Large intestine (tissue), 3 donors: ENCODE measurements at regions not wholly inside any gene's neighbourhood (a gene's known extent, or its start where the extent isn't known, plus 50 kb on each side); places are given as distances from the start of the nearest gene placed in this dataset.

Experiments
- DNase-seq, 2 donors: peaks; one replicate each; pipeline versions ENCODE4 v3.0.0 to v3.0.0-alpha.2; 2013
- H3K27ac ChIP-seq: one replicate; pipeline ENCODE4 v1.5.1; 2013; ENCODE audit warnings: low read length
- H3K27me3 ChIP-seq: 2 replicates; pipeline ENCODE4 v1.6.1; 2013; ENCODE audit warnings: low read length; ENCODE audit not compliant: control insufficient read depth, insufficient read depth
- H3K36me3 ChIP-seq: 2 replicates; pipeline ENCODE4 v1.6.1; 2013; ENCODE audit warnings: low read length; ENCODE audit not compliant: control insufficient read depth, insufficient read depth
- H3K4me1 ChIP-seq: one replicate; pipeline ENCODE4 v1.6.1; 2013; ENCODE audit warnings: low read length; ENCODE audit not compliant: control insufficient read depth, insufficient read depth
- H3K4me3 ChIP-seq: one replicate; pipeline ENCODE4 v1.5.1; 2013; ENCODE audit warnings: low read length
- H3K9me3 ChIP-seq: one replicate; pipeline ENCODE4 v1.6.1; 2013; ENCODE audit warnings: mild to moderate bottlenecking, low read depth, low read length, moderate library complexity; ENCODE audit not compliant: control insufficient read depth
- WGBS: methylation state at CpG from one replicate; pipeline ENCODE4 v1.1.5; 2013; ENCODE audit warnings: low lambda C conversion rate; ENCODE audit not compliant: insufficient coverage; 5-methylcytosine and 5-hydroxymethylcytosine counted together

DNA sequence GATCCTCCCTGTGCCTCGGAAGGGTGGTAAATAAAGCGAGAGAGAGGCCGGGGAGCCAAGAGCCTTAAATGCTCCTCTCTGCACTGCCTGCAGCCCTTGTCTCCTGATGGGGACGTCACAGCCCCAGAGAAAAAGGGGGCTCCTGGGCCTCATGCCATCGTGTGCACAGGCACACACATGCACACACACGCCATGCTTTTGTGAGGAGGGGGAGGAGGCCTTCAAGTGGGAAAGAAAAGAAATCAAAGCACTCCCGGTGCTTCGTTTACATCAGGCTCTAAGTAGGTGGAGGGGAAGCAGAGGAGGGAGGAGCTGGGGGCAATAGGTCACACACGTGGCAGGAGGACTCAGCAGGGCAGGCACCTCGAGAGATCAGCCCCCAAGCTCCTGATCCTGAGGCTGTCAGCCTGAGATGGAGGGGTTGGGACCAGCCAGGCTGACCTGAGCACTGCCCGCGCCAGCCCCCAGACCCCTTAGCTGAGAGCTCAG lies 68.2 kb upstream of the NECTIN1 start:
- Histone ChIP-seq H3K4me3 (no peak overlapping the region), H3K27ac (no peak overlapping the region), H3K36me3 (no peaks in the 10 kb centered on the region), H3K27me3 (no peaks in the 10 kb centered on the region), H3K9me3 (no peaks in the 10 kb centered on the region), H3K4me1 (no peaks in the 10 kb centered on the region)
- WGBS: 0% methylated on average over 1 of the region's 12 CpGs
- DNase-seq: peak; percentile 13 to 41

DNA sequence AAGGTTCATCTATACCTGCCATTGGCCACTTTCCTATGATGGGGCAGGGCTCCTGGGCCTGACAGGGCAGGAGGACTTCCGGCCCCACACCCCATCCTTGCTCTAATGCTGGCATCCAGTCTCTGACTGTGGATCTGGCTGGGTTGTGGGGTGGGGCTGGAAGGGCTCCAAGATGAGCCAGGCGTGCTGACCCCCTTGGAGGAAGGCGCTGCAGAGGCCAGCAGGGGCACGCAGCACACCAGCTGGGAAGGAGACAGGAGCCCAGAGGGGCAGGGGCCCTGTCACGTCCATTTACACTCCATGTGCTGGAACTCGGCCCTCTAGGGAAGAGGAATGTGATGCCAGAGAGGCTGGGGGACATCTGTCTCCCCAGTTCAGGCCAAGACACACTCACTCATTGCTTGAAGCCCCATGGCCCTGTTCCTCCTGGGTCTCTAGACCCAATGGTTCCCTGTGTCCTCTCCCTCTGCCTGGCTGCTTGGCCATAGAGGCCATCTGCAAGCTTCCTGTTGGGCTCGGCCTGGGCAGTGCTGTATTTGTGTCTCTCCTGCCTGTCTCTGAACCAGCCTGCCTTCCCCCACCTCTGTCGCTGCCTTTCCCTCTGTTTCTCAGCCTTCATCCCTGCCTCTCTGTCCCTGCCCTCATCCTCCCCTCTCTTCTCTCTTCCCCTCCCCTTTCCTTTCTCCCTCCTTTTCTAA lies 67.5 kb upstream of the NECTIN1 start:
- Histone ChIP-seq H3K4me1 (no peaks in the 10 kb centered on the region), H3K9me3 (no peaks in the 10 kb centered on the region), H3K4me3 (no peak overlapping the region), H3K27me3 (no peaks in the 10 kb centered on the region), H3K27ac (no peak overlapping the region), H3K36me3 (no peaks in the 10 kb centered on the region)
- DNase-seq: no peak
- 100% methylated on average over 1 of the region's 8 CpGs for WGBS

DNA sequence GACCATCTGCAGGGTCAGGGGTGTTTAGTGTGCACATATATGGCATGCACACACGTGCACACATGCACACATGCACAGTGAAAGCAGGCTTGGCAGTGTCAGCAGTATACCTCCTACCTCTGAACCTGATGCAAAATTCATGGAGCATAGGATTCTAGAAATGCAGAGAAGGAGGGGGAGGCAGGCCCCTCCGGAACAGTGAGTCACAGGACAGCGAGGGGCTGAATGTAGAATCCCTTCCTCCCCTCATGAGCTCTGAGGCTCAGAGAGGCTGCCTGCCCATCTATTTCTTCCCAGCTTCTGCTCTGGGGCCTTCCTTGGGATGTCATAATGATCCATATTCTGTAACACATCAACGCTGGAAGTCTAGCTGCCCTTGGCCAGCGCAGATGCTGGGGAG lies 66.7 kb upstream of the NECTIN1 start:
- WGBS: no CpG with 5 or more reads among the region's 5 CpGs
- no peaks in the 10 kb centered on the region for H3K9me3 ChIP-seq
- no peaks in the 10 kb centered on the region for H3K27me3 ChIP-seq
- no peak overlapping the region for H3K4me3 ChIP-seq
- no peaks in the 10 kb centered on the region for H3K36me3 ChIP-seq
- H3K27ac ChIP-seq: no peak overlapping the region
- DNase-seq: no peak
- no peaks in the 10 kb centered on the region for H3K4me1 ChIP-seq

- Histone ChIP-seq H3K9me3 (no peaks in the 10 kb centered on the region), H3K36me3 (no peaks in the 10 kb centered on the region), H3K4me1 (no peaks in the 10 kb centered on the region), H3K27me3 (no peaks in the 10 kb centered on the region), H3K4me3 (no peak overlapping the region), H3K27ac (no peak overlapping the region)
- no peak for DNase-seq
- WGBS: no CpG with 5 or more reads among the region's 12 CpGs
These were observed 66.2 kb upstream of the NECTIN1 start for GRCh38 chr11:119795231-119795630.

- no peaks in the 10 kb centered on the region for H3K27me3 ChIP-seq
These were observed 65.8 kb upstream of the NECTIN1 start for GRCh38 chr11:119794756-119795155.

GRCh38 chr11:119794141-119794665 lies 65.2 kb upstream of the NECTIN1 start:
- Histone ChIP-seq H3K27ac (no peak overlapping the region), H3K27me3 (no peaks in the 10 kb centered on the region), H3K4me3 (no peak overlapping the region), H3K9me3 (no peaks in the 10 kb centered on the region), H3K36me3 (no peaks in the 10 kb centered on the region), H3K4me1 (no peaks in the 10 kb centered on the region)
- DNase-seq: no peak
- WGBS: no CpG with 5 or more reads among the region's 17 CpGs

More at GRCh38 chr11:119794756-119795155, 65.8 kb upstream of the NECTIN1 start:
- H3K27ac ChIP-seq: no peak overlapping the region
- H3K4me3 ChIP-seq: no peak overlapping the region
- no peaks in the 10 kb centered on the region for H3K36me3 ChIP-seq
- WGBS: no CpG with 5 or more reads among the region's 4 CpGs
- H3K4me1 ChIP-seq: no peaks in the 10 kb centered on the region
- no peak for DNase-seq
- H3K9me3 ChIP-seq: no peaks in the 10 kb centered on the region

DNA sequence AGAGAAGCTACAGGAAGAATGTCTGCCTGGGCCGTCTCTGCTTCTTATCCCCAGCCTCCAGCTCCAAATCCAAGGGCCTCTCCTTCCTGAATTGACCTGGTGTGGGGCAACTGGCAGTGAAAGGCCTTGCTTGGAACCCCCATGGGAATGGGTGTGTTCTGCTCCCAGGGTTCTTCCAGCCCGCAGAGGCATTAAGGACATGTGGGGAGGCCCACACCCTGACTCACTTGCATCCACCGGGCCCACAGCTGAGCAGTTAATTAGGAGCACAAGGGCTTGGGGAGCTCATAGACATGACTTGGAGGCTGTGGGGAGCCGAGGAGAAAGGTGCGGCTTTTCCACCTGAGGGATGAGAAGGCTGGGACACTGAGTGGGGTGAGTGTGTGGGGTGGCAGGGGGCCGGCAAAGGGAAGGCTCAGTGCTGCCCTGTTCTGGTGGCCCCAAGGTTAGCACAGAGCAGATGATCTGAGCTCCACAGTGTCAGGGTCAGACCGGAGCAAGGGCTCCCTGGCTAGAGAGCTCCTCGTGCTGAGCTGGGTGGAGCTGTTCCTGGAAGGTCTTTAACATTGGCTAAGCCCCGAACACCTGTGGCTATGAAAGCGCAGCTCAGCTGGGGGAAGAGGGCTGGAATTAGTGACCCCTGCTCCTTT lies 64.5 kb upstream of the NECTIN1 start:
- no peaks in the 10 kb centered on the region for H3K27me3 ChIP-seq
- no peaks in the 10 kb centered on the region for H3K4me1 ChIP-seq
- no peak for DNase-seq
- no peaks in the 10 kb centered on the region for H3K9me3 ChIP-seq
- no CpG with 5 or more reads among the region's 10 CpGs for WGBS
- H3K27ac ChIP-seq: no peak overlapping the region
- H3K4me3 ChIP-seq: no peak overlapping the region
- H3K36me3 ChIP-seq: no peaks in the 10 kb centered on the region

DNA sequence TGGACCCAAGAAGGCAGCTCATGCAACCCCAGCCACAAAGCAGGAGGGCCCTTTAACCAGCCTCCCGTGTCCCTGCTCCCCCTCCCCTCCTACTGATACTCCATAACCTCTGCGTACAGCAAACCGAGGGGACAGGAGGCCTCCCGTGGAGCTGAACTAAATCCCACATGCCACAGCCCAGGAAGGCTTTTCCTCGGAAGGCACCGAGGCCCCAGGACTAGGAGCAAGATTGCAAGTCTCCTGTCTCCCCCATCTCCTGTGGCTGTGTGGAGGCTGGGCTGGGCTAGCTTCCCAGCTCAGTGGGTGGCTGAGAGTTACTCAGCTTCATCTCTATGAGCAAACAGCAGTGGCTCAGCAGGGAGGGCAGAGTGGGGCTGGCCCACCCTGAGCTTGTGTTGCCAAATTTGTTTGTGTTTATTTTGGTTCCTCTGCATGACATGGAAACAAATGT lies 62.7 kb upstream of the NECTIN1 start:
- Histone ChIP-seq H3K4me1 (no peaks in the 10 kb centered on the region), H3K36me3 (no peaks in the 10 kb centered on the region), H3K27ac (no peak overlapping the region), H3K27me3 (no peaks in the 10 kb centered on the region), H3K9me3 (no peaks in the 10 kb centered on the region), H3K4me3 (no peak overlapping the region)
- no peak for DNase-seq
- WGBS: no CpG with 5 or more reads among the region's 6 CpGs

DNA sequence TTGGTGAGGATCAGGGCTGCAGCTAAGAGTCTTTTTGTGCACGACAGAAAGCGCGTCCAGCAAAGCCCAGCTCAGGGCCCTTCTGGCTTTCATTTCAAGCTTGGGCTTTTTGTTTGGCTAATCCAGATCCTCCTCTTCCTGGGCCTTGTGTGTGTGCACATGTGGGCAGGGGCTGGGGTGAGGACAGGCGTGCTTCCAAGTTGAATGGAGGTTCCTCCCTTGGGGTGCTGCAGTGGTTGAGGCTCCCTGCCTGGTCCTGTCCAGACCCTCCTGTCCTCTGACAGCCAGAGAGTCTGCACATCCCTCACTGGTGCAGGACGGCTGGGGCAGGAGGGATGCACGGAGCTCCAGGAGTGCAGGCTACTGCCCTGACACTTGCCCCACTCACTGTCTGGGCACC lies 62.0 kb upstream of the NECTIN1 start:
- DNase-seq: no peak
- Histone ChIP-seq H3K4me3 (no peak overlapping the region), H3K27ac (no peak overlapping the region), H3K36me3 (no peaks in the 10 kb centered on the region), H3K4me1 (no peaks in the 10 kb centered on the region), H3K9me3 (no peaks in the 10 kb centered on the region), H3K27me3 (no peaks in the 10 kb centered on the region)
- WGBS: no CpG with 5 or more reads among the region's 6 CpGs

GRCh38 chr11:119790476-119790875 lies 61.5 kb upstream of the NECTIN1 start:
- Histone ChIP-seq H3K4me3 (no peak overlapping the region), H3K36me3 (no peaks in the 10 kb centered on the region), H3K27me3 (no peaks in the 10 kb centered on the region), H3K27ac (no peak overlapping the region), H3K9me3 (no peaks in the 10 kb centered on the region), H3K4me1 (no peaks in the 10 kb centered on the region)
- no CpG with 5 or more reads among the region's 9 CpGs for WGBS
- DNase-seq: no peak
